ENCODE measurements at regions not wholly inside any gene's neighbourhood (a gene's known extent, or its start where the extent isn't known, plus 50 kb on each side); places are given as distances from the start of the nearest gene placed in this dataset.
"Not testable (repeated sequence)": the region's sequence is repeated elsewhere in the genome, so short reads cannot be mapped to it uniquely, and the experiment has no call there.

DNA sequence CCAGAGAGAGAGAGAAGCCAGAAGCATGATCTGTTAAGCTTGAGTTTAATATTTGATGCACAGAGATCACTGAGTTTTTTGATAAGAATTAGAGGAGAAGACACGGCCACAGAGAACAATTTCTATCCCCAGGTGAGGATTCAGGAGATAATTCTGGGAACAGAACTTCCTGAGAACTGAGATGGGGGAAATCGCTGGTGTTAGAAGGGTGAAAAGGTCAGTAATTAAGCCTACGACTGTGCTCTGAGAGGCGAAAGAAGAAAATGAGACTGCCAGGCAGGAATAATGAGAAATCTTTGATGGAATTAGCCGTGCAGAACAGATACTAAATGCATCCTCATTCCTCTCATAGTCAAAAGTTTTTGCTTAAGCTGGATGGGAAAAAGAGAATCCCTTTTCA is 61.9 kb upstream of the EEF2KMT start:
- not testable (repeated sequence) for DNase-seq (ENCODE audit: extremely low read depth, low read depth)

- TF ChIP-seq, protein P1, sequence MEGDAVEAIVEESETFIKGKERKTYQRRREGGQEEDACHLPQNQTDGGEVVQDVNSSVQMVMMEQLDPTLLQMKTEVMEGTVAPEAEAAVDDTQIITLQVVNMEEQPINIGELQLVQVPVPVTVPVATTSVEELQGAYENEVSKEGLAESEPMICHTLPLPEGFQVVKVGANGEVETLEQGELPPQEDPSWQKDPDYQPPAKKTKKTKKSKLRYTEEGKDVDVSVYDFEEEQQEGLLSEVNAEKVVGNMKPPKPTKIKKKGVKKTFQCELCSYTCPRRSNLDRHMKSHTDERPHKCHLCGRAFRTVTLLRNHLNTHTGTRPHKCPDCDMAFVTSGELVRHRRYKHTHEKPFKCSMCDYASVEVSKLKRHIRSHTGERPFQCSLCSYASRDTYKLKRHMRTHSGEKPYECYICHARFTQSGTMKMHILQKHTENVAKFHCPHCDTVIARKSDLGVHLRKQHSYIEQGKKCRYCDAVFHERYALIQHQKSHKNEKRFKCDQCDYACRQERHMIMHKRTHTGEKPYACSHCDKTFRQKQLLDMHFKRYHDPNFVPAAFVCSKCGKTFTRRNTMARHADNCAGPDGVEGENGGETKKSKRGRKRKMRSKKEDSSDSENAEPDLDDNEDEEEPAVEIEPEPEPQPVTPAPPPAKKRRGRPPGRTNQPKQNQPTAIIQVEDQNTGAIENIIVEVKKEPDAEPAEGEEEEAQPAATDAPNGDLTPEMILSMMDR (IDR thresholded peaks at IDR 0.05; ENCODE audit: low read depth, low read length), result no peak
These were observed 60.9 kb upstream of the EEF2KMT start for GRCh38 chr16:5158494-5158893.

GRCh38 chr16:5156486-5156885 is 58.9 kb upstream of the EEF2KMT start:
- not testable (repeated sequence) for DNase-seq (ENCODE audit: extremely low read depth, low read depth)

More at GRCh38 chr16:5158494-5158893, 60.9 kb upstream of the EEF2KMT start:
- DNase-seq (ENCODE audit: extremely low read depth, low read depth), result no peak

- not testable (repeated sequence) for DNase-seq (ENCODE audit: extremely low read depth, low read depth)
These were observed 56.4 kb upstream of the EEF2KMT start for GRCh38 chr16:5154006-5154405.

- not testable (repeated sequence) for DNase-seq (ENCODE audit: extremely low read depth, low read depth)
These were observed 53.8 kb upstream of the EEF2KMT start for GRCh38 chr16:5151409-5151808.
